Adrenal gland (tissue), 5 donors: ENCODE measurements at regions not wholly inside any gene's neighbourhood (a gene's known extent, or its start where the extent isn't known, plus 50 kb on each side); places are given as distances from the start of the nearest gene placed in this dataset.

ENCODE experiments used
- POLR2A ChIP-seq, 2 donors: fragments of 450-650 bp; IDR thresholded peaks; one replicate each; pipeline ENCODE4 v1.6.1; 2017; ENCODE audit warnings: antibody characterized with exemption in 2 of 2, mild to moderate bottlenecking in 2 of 2, moderate library complexity in 1 of 2
- TF ChIP-seq, protein P1 (sequence below), 6 experiments: fragments of 450-650 bp in 4 of 6; fragments of 200-600 bp in 2 of 6; sonication (generic) in 1 of 6; IDR thresholded peaks; 1 replicate in 5 of 6; 2 replicates in 1 of 6; pipeline versions ENCODE4 v1.5.1 to v1.8.0; 2016 to 2021; ENCODE audit warnings: antibody characterized with exemption in 6 of 6, mild to moderate bottlenecking in 2 of 6, moderate library complexity in 1 of 6
- donor health status: DM: no; HTN: no; CAD: no.

DNA sequence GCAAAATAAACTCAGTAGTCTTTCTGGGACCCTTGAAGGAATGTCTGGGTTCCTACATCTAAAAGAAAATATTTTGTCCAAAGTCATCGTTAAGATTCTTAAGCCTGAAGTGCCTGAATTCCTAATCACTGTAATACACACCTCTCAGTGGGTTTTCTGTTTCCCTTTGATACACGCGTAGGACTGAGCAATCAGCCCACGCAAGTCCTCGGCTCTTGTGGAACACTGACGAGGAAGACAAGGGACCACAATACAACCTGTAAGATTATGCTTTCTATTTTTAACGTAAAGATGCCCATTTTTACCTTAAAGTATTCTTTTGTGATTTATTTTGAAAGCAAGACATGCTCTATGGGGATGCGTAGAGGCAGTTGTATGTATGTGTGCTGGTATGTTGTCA lies 472.8 kb upstream of the CELF2 start:
- TF ChIP-seq, protein P1, sequence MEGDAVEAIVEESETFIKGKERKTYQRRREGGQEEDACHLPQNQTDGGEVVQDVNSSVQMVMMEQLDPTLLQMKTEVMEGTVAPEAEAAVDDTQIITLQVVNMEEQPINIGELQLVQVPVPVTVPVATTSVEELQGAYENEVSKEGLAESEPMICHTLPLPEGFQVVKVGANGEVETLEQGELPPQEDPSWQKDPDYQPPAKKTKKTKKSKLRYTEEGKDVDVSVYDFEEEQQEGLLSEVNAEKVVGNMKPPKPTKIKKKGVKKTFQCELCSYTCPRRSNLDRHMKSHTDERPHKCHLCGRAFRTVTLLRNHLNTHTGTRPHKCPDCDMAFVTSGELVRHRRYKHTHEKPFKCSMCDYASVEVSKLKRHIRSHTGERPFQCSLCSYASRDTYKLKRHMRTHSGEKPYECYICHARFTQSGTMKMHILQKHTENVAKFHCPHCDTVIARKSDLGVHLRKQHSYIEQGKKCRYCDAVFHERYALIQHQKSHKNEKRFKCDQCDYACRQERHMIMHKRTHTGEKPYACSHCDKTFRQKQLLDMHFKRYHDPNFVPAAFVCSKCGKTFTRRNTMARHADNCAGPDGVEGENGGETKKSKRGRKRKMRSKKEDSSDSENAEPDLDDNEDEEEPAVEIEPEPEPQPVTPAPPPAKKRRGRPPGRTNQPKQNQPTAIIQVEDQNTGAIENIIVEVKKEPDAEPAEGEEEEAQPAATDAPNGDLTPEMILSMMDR (IDR thresholded peaks at IDR 0.05) = no peak
- no peak for TF ChIP-seq POLR2A (IDR thresholded peaks at IDR 0.05)
